H9 (cell line): ENCODE measurements at regions not wholly inside any gene's neighbourhood (a gene's known extent, or its start where the extent isn't known, plus 50 kb on each side); places are given as distances from the start of the nearest gene placed in this dataset.

Experiments used
- DNase-seq: peaks from one replicate; pipeline ENCODE4 v3.0.0-alpha.2; 2017
- H2AFZ ChIP-seq: one replicate; pipeline ENCODE4 v1.6.1; 2013; ENCODE audit warnings: mild to moderate bottlenecking, low read length, control low read depth, moderate library complexity
- H2AK5ac ChIP-seq: 2 replicates; pipeline ENCODE4 v1.6.1; 2013; ENCODE audit warnings: low read length, control low read depth, mixed read lengths; ENCODE audit not compliant: insufficient read length
- H2BK120ac ChIP-seq: one replicate; pipeline ENCODE4 v1.6.1; 2013; ENCODE audit warnings: low read depth, mild to moderate bottlenecking, low read length, control low read depth, inconsistent platforms; ENCODE audit not compliant: poor library complexity, severe bottlenecking
- H2BK12ac ChIP-seq: 2 replicates; pipeline ENCODE4 v1.6.1; 2013; ENCODE audit warnings: low read length, control low read depth, mixed read lengths, low read depth; ENCODE audit not compliant: insufficient read length
- H2BK15ac ChIP-seq: 2 replicates; pipeline ENCODE4 v1.6.1; 2013; ENCODE audit warnings: low read depth, low read length, control low read depth
- H2BK20ac ChIP-seq: one replicate; pipeline ENCODE4 v1.6.1; 2013; ENCODE audit warnings: low read depth, mild to moderate bottlenecking, low read length, control low read depth, inconsistent platforms; ENCODE audit not compliant: poor library complexity, severe bottlenecking
- H2BK5ac ChIP-seq: 2 replicates; pipeline ENCODE4 v1.6.1; 2013; ENCODE audit warnings: low read length, control low read depth, mixed read lengths; ENCODE audit not compliant: insufficient read length
- H3K14ac ChIP-seq: 2 replicates; pipeline ENCODE4 v1.6.1; 2013; ENCODE audit warnings: low read length, control low read depth; ENCODE audit not compliant: insufficient read depth
- H3K18ac ChIP-seq: 2 replicates; pipeline ENCODE4 v1.6.1; 2013; ENCODE audit warnings: low read depth, mild to moderate bottlenecking, mixed read lengths, low read length, control low read depth; ENCODE audit not compliant: insufficient read length
- H3K23ac ChIP-seq: 2 replicates; pipeline ENCODE4 v1.6.1; 2013; ENCODE audit warnings: low read length, control low read depth, mixed read lengths, low read depth; ENCODE audit not compliant: insufficient read length
- H3K23me2 ChIP-seq: 2 replicates; pipeline ENCODE4 v1.6.1; 2013; ENCODE audit warnings: low read depth, mild to moderate bottlenecking, mixed read lengths, low read length, control low read depth; ENCODE audit not compliant: insufficient read length, poor library complexity, severe bottlenecking
- H3K27ac ChIP-seq: 2 replicates; pipeline ENCODE4 v1.5.1; 2013; ENCODE audit warnings: low read length, control low read depth, mixed read lengths, low read depth; ENCODE audit not compliant: insufficient read length
- H3K27me3 ChIP-seq: 2 replicates; pipeline ENCODE4 v1.6.1; 2013; ENCODE audit warnings: low read length, control low read depth, inconsistent platforms; ENCODE audit not compliant: insufficient read depth
- H3K4ac ChIP-seq: 2 replicates; pipeline ENCODE4 v1.6.1; 2013; ENCODE audit warnings: low read depth, mild to moderate bottlenecking, control low read depth, inconsistent platforms, low read length, moderate library complexity
- H3K4me1 ChIP-seq: 2 replicates; pipeline ENCODE4 v1.6.1; 2013; ENCODE audit warnings: low read length, control low read depth, inconsistent platforms; ENCODE audit not compliant: insufficient read depth
- H3K4me2 ChIP-seq: 2 replicates; pipeline ENCODE4 v1.6.1; 2013; ENCODE audit warnings: low read length, control low read depth, mixed read lengths; ENCODE audit not compliant: insufficient read length, insufficient read depth
- H3K56ac ChIP-seq: 2 replicates; pipeline ENCODE4 v1.6.1; 2013; ENCODE audit warnings: low read depth, mild to moderate bottlenecking, mixed read lengths, low read length, control low read depth; ENCODE audit not compliant: insufficient read length
- H3K79me1 ChIP-seq: 2 replicates; pipeline ENCODE4 v1.6.1; 2013; ENCODE audit warnings: low read depth, mild to moderate bottlenecking, moderate library complexity, low read length, control low read depth, inconsistent platforms; ENCODE audit not compliant: insufficient read depth, poor library complexity, severe bottlenecking
- H3K79me2 ChIP-seq: 2 replicates; pipeline ENCODE4 v1.6.1; 2013; ENCODE audit warnings: low read length, control low read depth, inconsistent platforms; ENCODE audit not compliant: insufficient read depth
- H3K9ac ChIP-seq: 2 replicates; pipeline ENCODE4 v1.6.1; 2013; ENCODE audit warnings: low read length, control low read depth, mixed read lengths; ENCODE audit not compliant: insufficient read length; ENCODE audit errors: extremely low read depth
- H3K9me3 ChIP-seq: one replicate; pipeline ENCODE4 v1.6.1; 2013; ENCODE audit warnings: low read depth, low read length, inconsistent platforms; ENCODE audit not compliant: control insufficient read depth
- H3T11ph ChIP-seq: one replicate; pipeline ENCODE4 v1.6.1; 2013; ENCODE audit warnings: mild to moderate bottlenecking, low read length, control low read depth, inconsistent platforms
- H4K20me1 ChIP-seq: one replicate; pipeline ENCODE4 v1.6.1; 2013; ENCODE audit not compliant: control insufficient read depth, insufficient read length, insufficient read depth
- H4K5ac ChIP-seq: 2 replicates; pipeline ENCODE4 v1.6.1; 2013; ENCODE audit warnings: low read depth, mild to moderate bottlenecking, mixed read lengths, low read length, control low read depth; ENCODE audit not compliant: insufficient read length
- H4K8ac ChIP-seq: replicated peaks from 2 replicates; pipeline ENCODE4 v1.6.1; 2013; ENCODE audit warnings: low read length, control low read depth, mixed read lengths, low read depth; ENCODE audit not compliant: insufficient read length
- H4K91ac ChIP-seq: 2 replicates; pipeline ENCODE4 v1.6.1; 2013; ENCODE audit warnings: low read depth, mild to moderate bottlenecking, moderate library complexity, mixed read lengths, low read length, control low read depth; ENCODE audit not compliant: insufficient read length
- H3K27ac Mint-ChIP-seq, 3 experiments: 2 replicates in 2 of 3; 3 replicates in 1 of 3; pipeline ENCODE4 v1.8.0; 2020 to 2021; ENCODE audit warnings: mixed read lengths in 3 of 3, mild to moderate bottlenecking in 1 of 3, moderate library complexity in 1 of 3
- H3K27me3 Mint-ChIP-seq: 2 replicates; pipeline ENCODE4 v1.8.0; 2021; ENCODE audit warnings: low read depth, mild to moderate bottlenecking, moderate library complexity, mixed read lengths
- H3K36me3 Mint-ChIP-seq, 3 experiments: 2 replicates in 2 of 3; 3 replicates in 1 of 3; pipeline ENCODE4 v1.8.0; 2020 to 2021; ENCODE audit warnings: low read depth in 3 of 3, mixed read lengths in 3 of 3; ENCODE audit not compliant: insufficient read depth in 1 of 3
- H3K4me1 Mint-ChIP-seq, 2 experiments: 2 replicates each; pipeline ENCODE4 v1.8.0; 2020; ENCODE audit warnings: mixed read lengths in 2 of 2
- H3K4me3 Mint-ChIP-seq, 2 experiments: 2 replicates in 1 of 2; 3 replicates in 1 of 2; pipeline ENCODE4 v1.8.0; 2020 to 2021; ENCODE audit warnings: mild to moderate bottlenecking in 2 of 2, mixed read lengths in 2 of 2, moderate library complexity in 1 of 2
- H3K9me3 Mint-ChIP-seq, 2 experiments: 2 replicates in 1 of 2; 3 replicates in 1 of 2; pipeline ENCODE4 v1.8.0; 2020; ENCODE audit warnings: mild to moderate bottlenecking in 2 of 2, mixed read lengths in 2 of 2, moderate library complexity in 1 of 2
- CTCF ChIP-seq: fragments of 200-600 bp; sonication (generic); conservative IDR thresholded peaks from 3 replicates; pipeline ENCODE4 v1.8.0; 2021; ENCODE audit warnings: antibody characterized with exemption, mild to moderate bottlenecking
- WGBS: extraction: QIAGEN DNeasy Blood & Tissue Kit; methylation state at CpG from one replicate; pipeline ENCODE4 v1.1.7; 2013; ENCODE audit warnings: missing lambda C conversion rate, low lambda C conversion rate, mixed read lengths; ENCODE audit not compliant: insufficient read length; ENCODE audit errors: extremely low coverage; 5-methylcytosine and 5-hydroxymethylcytosine counted together

GRCh38 chr21:28148400-28149064 lies 844.1 kb downstream of the LTN1 start:
- no peak overlapping the region for H2BK20ac ChIP-seq
- no peak overlapping the region for H3K23ac ChIP-seq
- no peaks in the 10 kb centered on the region for H3K27me3 Mint-ChIP-seq
- no peaks in the 10 kb centered on the region for H3K36me3 Mint-ChIP-seq
- H2AK5ac ChIP-seq: no peak overlapping the region
- H3K9ac ChIP-seq: no peak overlapping the region
- no peak overlapping the region for H3T11ph ChIP-seq
- H4K5ac ChIP-seq: no peak overlapping the region
- no peaks in the 10 kb centered on the region for H3K4me1 ChIP-seq
- no peak for TF ChIP-seq CTCF
- no peak overlapping the region for H3K4me3 Mint-ChIP-seq
- H3K4me2 ChIP-seq: no peak overlapping the region
- no CpG with 5 or more reads among the region's 4 CpGs for WGBS
- H2BK120ac ChIP-seq: no peak overlapping the region
- H3K4ac ChIP-seq: no peak overlapping the region
- H4K8ac ChIP-seq: no peak overlapping the region
- no peak for DNase-seq
- no peaks in the 10 kb centered on the region for H3K27me3 ChIP-seq
- no peak overlapping the region for H2BK12ac ChIP-seq
- no peaks in the 10 kb centered on the region for H3K9me3 ChIP-seq
- no peak overlapping the region for H3K27ac ChIP-seq
- H3K4me1 Mint-ChIP-seq: no peaks in the 10 kb centered on the region; a peak in 1 of 4 replicates
- no peaks in the 10 kb centered on the region for H3K9me3 Mint-ChIP-seq
- H3K23me2 ChIP-seq: no peaks in the 10 kb centered on the region
- H3K56ac ChIP-seq: no peak overlapping the region
- peak overlapping the region; percentile 29 for H2AFZ ChIP-seq
- no peaks in the 10 kb centered on the region for H3K79me2 ChIP-seq
- no peaks in the 10 kb centered on the region for H4K20me1 ChIP-seq
- H2BK15ac ChIP-seq: no peak overlapping the region
- H2BK5ac ChIP-seq: no peak overlapping the region
- no peak overlapping the region for H3K18ac ChIP-seq
- no peak overlapping the region for H3K14ac ChIP-seq
- H3K27ac Mint-ChIP-seq: peak overlapping the region in 1 of 3 experiments; percentile 2; a peak in 1 of 7 replicates
- H4K91ac ChIP-seq: no peak overlapping the region
- H3K79me1 ChIP-seq: no peaks in the 10 kb centered on the region
